Heart right ventricle (tissue), 16 donors: ENCODE measurements at regions not wholly inside any gene's neighbourhood (a gene's known extent, or its start where the extent isn't known, plus 50 kb on each side); places are given as distances from the start of the nearest gene placed in this dataset.

ENCODE experiments used
- ATAC-seq, 8 donors: fragments of 200-7000 bp; cut with Tn5 transposase; one replicate each; pipeline ENCODE4 v1.9.1; 2020; ENCODE audit warnings: mild to moderate bottlenecking in 8 of 8, moderate library complexity in 8 of 8, moderate number of reproducible peaks in 1 of 8
- DNase-seq, 2 donors: peaks; one replicate each; pipeline ENCODE4 v3.0.0-alpha.2; 2020
- H3K27ac ChIP-seq, 10 donors: fragments of 200-600 bp; sonication (generic) in 2 of 10; one replicate each; pipeline versions ENCODE4 v1.5.0 to v1.8.0; 2020 to 2022; ENCODE audit warnings: mild to moderate bottlenecking in 3 of 10
- H3K27me3 ChIP-seq, 7 donors: fragments of 200-600 bp; one replicate each; pipeline ENCODE4 v1.8.0; 2021 to 2022; ENCODE audit warnings: mild to moderate bottlenecking in 2 of 7
- H3K36me3 ChIP-seq, 9 donors: fragments of 200-600 bp; sonication (generic) in 1 of 9; one replicate each; pipeline versions ENCODE4 v1.5.0 to v1.8.0; 2020 to 2022; ENCODE audit warnings: mild to moderate bottlenecking in 2 of 9
- H3K4me1 ChIP-seq, 9 donors: fragments of 200-600 bp; sonication (generic) in 1 of 9; one replicate each; pipeline versions ENCODE4 v1.5.0 to v1.8.0; 2020 to 2022; ENCODE audit warnings: mild to moderate bottlenecking in 4 of 9
- H3K4me3 ChIP-seq, 10 donors: fragments of 200-600 bp; sonication (generic) in 2 of 10; one replicate each; pipeline versions ENCODE4 v1.5.0 to v1.8.0; 2020 to 2022; ENCODE audit warnings: mild to moderate bottlenecking in 7 of 10, moderate library complexity in 2 of 10
- H3K9me3 ChIP-seq, 11 donors: fragments of 200-600 bp in 10 of 11; sonication (generic) in 2 of 11; one replicate each; pipeline versions ENCODE4 v1.5.0 to v1.8.0; 2013 to 2022; ENCODE audit warnings: mild to moderate bottlenecking in 2 of 11, control low read depth in 1 of 11, moderate library complexity in 1 of 11
- WGBS, 2 donors: extraction: QIAGEN DNeasy Blood & Tissue Kit; methylation state at CpG; one replicate each; pipeline ENCODE4 v1.1.7; 2013; ENCODE audit warnings: inconsistent platforms in 1 of 2; 5-methylcytosine and 5-hydroxymethylcytosine counted together
- intact Hi-C, 10 donors: fragments of 100-400 bp; cut with DNase I; formaldehyde crosslinking; loops; one replicate each; pipeline versions ENCODE4 v1.11.1 to v1.14.2; 2022
- TF ChIP-seq, protein P1 (sequence below), 9 donors: fragments of 200-600 bp; sonication (generic) in 2 of 9; IDR thresholded peaks; one replicate each; pipeline versions ENCODE4 v1.5.0 to v1.8.0; 2021 to 2022; ENCODE audit warnings: antibody characterized with exemption in 9 of 9, mild to moderate bottlenecking in 5 of 9, moderate library complexity in 1 of 9
- donor health status: Arrhythmogenic right ventricular cardiomyopathy.
- donor health status: ischemic (EF 13 %, LVEDD 7.1; RV severe dilation, severe dysfunction).
- donor health status: healthy with polysubstance abuse.
- donor health status: DM: no; HTN: yes; CAD: no.
- donor health status: DM: no; HTN: no; CAD: no.
- donor health status: ischemic (EF 25% LVEDD 6.9; RV normal size, moderate dysfunction).
- donor health status: ischemic (EF 25% LVEDD 5.7; RV mildly dilated, moderate dysfunction).
- donor health status: healthy.
- donor health status: DM: yes; HTN: yes; CAD: no.
- donor health status: Ischemic cardiomyopathy.
- donor health status: ischemic (EF 35%, LVEDD 5.7; RV mildly dilated, moderate dysfunction).
- donor health status: nonischemic (EF 11% LVEDD 7.7; RV severe dilation, severe dysfunction).
- donor health status: DM: yes; HTN: yes; CAD: no.
- donor health status: PGD.
- donor health status: ischemic (EF 29% LVEDD 5.4; RV normal size, mild dysfunction).
- donor health status: nonischemic (EF 23%, LVEDD 6.1; RV moderate dilation, normal function).

DNA sequence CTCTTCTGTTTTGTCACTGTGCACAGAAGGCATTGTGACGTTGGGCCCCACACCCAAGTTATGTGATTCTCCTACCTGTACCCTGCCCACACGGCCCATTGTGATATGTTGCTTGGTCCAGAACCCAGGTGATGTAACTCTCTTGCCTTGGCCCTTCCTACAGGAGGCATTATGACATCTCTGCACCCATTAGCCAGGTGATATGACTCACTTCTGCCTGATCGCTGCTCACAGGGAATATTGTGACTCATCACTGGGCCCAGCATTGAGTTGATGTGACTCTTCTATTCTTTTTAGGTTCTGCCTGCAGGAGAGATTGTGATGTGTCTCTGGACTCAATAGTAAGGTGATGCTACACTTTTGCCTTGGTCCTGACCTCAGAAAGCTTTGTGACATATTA lies 65.4 kb upstream of the ZNF91 start:
- Histone ChIP-seq H3K4me3 (no peak overlapping the region), H3K4me1 (no peaks in the 10 kb centered on the region), H3K27me3 (no peaks in the 10 kb centered on the region), H3K27ac (no peak overlapping the region), H3K9me3 (peaks cover 0 to 36% (median 0%) of the 10 kb centered on the region in 11 donors), H3K36me3 (no peaks in the 10 kb centered on the region)
- WGBS, 2 donors = 73 to 76% methylated on average over 3 of the region's 3 CpGs
- intact Hi-C loops = no loop called here
- DNase-seq = no peak
- TF ChIP-seq, protein P1, sequence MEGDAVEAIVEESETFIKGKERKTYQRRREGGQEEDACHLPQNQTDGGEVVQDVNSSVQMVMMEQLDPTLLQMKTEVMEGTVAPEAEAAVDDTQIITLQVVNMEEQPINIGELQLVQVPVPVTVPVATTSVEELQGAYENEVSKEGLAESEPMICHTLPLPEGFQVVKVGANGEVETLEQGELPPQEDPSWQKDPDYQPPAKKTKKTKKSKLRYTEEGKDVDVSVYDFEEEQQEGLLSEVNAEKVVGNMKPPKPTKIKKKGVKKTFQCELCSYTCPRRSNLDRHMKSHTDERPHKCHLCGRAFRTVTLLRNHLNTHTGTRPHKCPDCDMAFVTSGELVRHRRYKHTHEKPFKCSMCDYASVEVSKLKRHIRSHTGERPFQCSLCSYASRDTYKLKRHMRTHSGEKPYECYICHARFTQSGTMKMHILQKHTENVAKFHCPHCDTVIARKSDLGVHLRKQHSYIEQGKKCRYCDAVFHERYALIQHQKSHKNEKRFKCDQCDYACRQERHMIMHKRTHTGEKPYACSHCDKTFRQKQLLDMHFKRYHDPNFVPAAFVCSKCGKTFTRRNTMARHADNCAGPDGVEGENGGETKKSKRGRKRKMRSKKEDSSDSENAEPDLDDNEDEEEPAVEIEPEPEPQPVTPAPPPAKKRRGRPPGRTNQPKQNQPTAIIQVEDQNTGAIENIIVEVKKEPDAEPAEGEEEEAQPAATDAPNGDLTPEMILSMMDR (IDR thresholded peaks at IDR 0.05) = no peak
- no peak for ATAC-seq
